ENCODE measurements at regions not wholly inside any gene's neighbourhood (a gene's known extent, or its start where the extent isn't known, plus 50 kb on each side); places are given as distances from the start of the nearest gene placed in this dataset.

DNA sequence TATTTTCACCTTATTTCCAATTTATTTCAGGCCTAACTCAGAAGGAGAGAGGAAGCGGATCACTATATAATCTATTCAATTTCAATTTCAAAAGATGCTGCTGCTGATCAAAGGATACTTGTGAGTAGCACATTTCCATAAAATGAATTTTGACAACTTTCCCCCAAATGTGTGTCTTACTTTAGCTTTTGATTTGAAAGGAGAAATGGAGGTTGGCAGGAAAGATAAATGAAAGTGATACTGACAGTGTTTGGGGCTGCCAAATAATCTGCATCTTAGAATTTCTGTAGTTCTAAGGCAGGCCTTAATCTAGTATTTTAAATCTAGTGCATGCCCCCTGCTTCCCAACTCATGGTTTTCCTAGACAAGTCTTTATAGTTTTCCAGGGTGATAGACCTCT lies 535.4 kb downstream of the DOK5 start:
- no peaks in the 10 kb centered on the region for H3K36me3 ChIP-seq (ENCODE audit: control insufficient read depth in 2 of 2, insufficient read depth in 2 of 2, low read length in 1 of 2)
- no peaks in the 10 kb centered on the region for H3K79me2 ChIP-seq (ENCODE audit: control insufficient read depth, insufficient read depth, low read length)
- no peak overlapping the region for H3K4me2 ChIP-seq (ENCODE audit: control insufficient read depth, insufficient read depth)
- no peaks in the 10 kb centered on the region for H3K4me1 ChIP-seq (ENCODE audit: control insufficient read depth, insufficient read depth, low read length)
- no peaks in the 10 kb centered on the region for H3K9me3 ChIP-seq (replicated peaks; ENCODE audit: control insufficient read depth, insufficient read depth, low read length)
- no peak overlapping the region for H2AFZ ChIP-seq (ENCODE audit: control insufficient read depth, low read depth, low read length)
- ATAC-seq, result no peak
- ChIA-PET RAD21 (ENCODE audit: unreplicated experiment) (no interaction called here), POLR2A (no interaction called here), CTCF (interaction anchor here (0.5 to 1.4 kb wide), 5 partner anchors 10 to 595 kb away, joined by 3 to 4 read pairs (median 3); no protein-coding TSS in a partner anchor), SMC1A (ENCODE audit: uncharacterized antibody, unreplicated experiment) (interaction anchor here (0.6 to 1.8 kb wide), 7 partner anchors 9 to 41 kb away, joined by 3 to 6 read pairs (median 4); no protein-coding TSS in a partner anchor)
- intact Hi-C loops (cut with micrococcal nuclease; ENCODE audit: unreplicated experiment), result no loop called here
- TF ChIP-seq CBFB (IDR thresholded peaks at IDR 0.05; ENCODE audit: low read depth), result no peak
- no peak for TF ChIP-seq MYB (IDR thresholded peaks at IDR 0.05; ENCODE audit: borderline replicate concordance, low read depth, low read length)
- TF ChIP-seq SRF (IDR thresholded peaks at IDR 0.05; ENCODE audit: low read depth in 2 of 2, low read length in 2 of 2), result no peak
- TF ChIP-seq, protein P1, sequence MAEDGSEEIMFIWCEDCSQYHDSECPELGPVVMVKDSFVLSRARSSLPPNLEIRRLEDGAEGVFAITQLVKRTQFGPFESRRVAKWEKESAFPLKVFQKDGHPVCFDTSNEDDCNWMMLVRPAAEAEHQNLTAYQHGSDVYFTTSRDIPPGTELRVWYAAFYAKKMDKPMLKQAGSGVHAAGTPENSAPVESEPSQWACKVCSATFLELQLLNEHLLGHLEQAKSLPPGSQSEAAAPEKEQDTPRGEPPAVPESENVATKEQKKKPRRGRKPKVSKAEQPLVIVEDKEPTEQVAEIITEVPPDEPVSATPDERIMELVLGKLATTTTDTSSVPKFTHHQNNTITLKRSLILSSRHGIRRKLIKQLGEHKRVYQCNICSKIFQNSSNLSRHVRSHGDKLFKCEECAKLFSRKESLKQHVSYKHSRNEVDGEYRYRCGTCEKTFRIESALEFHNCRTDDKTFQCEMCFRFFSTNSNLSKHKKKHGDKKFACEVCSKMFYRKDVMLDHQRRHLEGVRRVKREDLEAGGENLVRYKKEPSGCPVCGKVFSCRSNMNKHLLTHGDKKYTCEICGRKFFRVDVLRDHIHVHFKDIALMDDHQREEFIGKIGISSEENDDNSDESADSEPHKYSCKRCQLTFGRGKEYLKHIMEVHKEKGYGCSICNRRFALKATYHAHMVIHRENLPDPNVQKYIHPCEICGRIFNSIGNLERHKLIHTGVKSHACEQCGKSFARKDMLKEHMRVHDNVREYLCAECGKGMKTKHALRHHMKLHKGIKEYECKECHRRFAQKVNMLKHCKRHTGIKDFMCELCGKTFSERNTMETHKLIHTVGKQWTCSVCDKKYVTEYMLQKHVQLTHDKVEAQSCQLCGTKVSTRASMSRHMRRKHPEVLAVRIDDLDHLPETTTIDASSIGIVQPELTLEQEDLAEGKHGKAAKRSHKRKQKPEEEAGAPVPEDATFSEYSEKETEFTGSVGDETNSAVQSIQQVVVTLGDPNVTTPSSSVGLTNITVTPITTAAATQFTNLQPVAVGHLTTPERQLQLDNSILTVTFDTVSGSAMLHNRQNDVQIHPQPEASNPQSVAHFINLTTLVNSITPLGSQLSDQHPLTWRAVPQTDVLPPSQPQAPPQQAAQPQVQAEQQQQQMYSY (CRISPR knock-in tag; IDR thresholded peaks at IDR 0.05), result no peak
- no peak for DNase-seq (ENCODE audit: low read depth, low spot score)
- in situ Hi-C loops (cut with MboI), result no loop called here
- no peak overlapping the region for H3K9ac ChIP-seq (ENCODE audit: control insufficient read depth, insufficient read depth, low read length)
- no peak overlapping the region for H3K27ac ChIP-seq (ENCODE audit: control insufficient read depth, insufficient read depth)
- H4K20me1 ChIP-seq (ENCODE audit: control insufficient read depth, insufficient read depth), result no peaks in the 10 kb centered on the region
- BruUV-seq (replicated peaks), result no TSS peak
- no peak for FAIRE-seq
- no peaks in the 10 kb centered on the region for H3K27me3 ChIP-seq (replicated peaks in 1 of 2; ENCODE audit: control insufficient read depth in 2 of 2, insufficient read depth in 2 of 2, low read length in 1 of 2)
- 92% methylated on average over 1 of the region's 1 CpG for WGBS (ENCODE audit: insufficient coverage, insufficient replicate concordance, low lambda C conversion rate, missing lambda C conversion rate)
- H3K4me3 ChIP-seq, result no peak overlapping the region

Measured in GM12878 (cell line).